ENCODE measurements at regions not wholly inside any gene's neighbourhood (a gene's known extent, or its start where the extent isn't known, plus 50 kb on each side); places are given as distances from the start of the nearest gene placed in this dataset.

- Histone ChIP-seq H3K4me3 (no peak overlapping the region), H3K27ac (no peak overlapping the region)
- no peak for DNase-seq (ENCODE audit: low spot score)
- no peak for TF ChIP-seq CTCF (IDR thresholded peaks at IDR 0.05)
Measured at GRCh38 chr5:93331241-93331640, 249.8 kb downstream of the NR2F1-AS1 start.

DNA sequence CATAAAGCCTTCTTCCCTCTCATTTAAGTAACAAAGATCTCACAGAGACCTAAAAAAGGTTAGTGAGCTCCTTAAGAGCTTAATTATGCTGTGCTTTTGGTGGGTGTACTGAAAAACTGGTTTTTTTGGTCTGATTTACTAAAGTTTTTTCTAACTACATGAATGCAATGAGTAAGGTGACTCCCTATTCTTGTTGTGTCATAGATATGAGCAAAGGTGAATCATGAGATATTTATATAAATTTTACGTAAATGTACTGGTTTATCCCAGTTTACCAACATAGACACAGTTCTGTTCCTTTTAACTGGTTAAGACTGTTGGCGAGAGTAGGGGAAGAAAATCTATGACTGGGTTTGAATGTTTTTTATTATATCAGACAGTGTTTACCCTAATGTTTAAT is 250.5 kb downstream of the NR2F1-AS1 start:
- Histone ChIP-seq H3K4me3 (no peak overlapping the region), H3K27ac (no peak overlapping the region)
- TF ChIP-seq CTCF (IDR thresholded peaks at IDR 0.05): no peak
- no peak for DNase-seq (ENCODE audit: low spot score)

DNA sequence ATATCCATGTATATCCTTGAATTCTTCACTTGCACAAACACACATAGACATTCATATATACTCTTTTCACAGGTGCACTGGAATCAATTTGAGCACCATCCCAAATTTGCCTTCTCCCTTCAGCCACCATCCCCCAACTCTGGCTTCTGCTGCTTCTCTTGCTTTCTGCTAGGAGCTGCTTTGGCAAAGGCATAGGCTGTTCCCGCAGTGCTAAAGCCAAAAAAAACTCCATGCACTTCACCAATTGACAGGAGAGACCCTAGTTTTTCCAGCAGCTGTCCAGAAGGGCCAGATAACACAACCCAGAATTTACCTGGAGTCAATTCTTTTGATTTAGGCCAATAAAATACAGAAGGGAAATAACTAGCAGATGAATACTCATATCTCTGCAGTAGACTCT is 251.3 kb downstream of the NR2F1-AS1 start:
- Histone ChIP-seq H3K27ac (no peak overlapping the region), H3K4me3 (no peak overlapping the region)
- DNase-seq (ENCODE audit: low spot score): no peak
- TF ChIP-seq CTCF (IDR thresholded peaks at IDR 0.05): no peak

DNA sequence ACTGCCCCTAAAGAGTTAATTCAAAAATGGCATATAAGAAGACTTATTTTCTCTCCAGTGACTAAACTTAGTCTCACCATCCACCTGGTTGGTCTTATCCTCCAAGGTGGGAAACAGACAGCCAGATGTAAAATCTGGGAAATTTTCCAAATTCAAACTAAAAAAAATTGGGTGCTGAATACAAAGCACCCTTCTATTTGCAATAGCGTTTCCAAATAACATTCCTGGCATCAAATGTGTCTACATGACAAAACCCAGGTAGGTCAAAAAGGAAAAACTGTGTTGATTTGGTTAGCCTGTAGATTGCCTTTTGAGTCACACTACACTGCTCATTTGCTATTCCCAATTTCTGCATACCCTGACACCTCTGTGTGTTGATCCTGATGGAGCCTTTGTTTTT is 252.2 kb downstream of the NR2F1-AS1 start:
- no peak for TF ChIP-seq CTCF (IDR thresholded peaks at IDR 0.05)
- DNase-seq (ENCODE audit: low spot score): no peak
- no peak overlapping the region for H3K4me3 ChIP-seq
- no peak overlapping the region for H3K27ac ChIP-seq

GRCh38 chr5:93327605-93328004 is 253.4 kb downstream of the NR2F1-AS1 start:
- Histone ChIP-seq H3K27ac (no peak overlapping the region), H3K4me3 (no peak overlapping the region)
- DNase-seq (ENCODE audit: low spot score): no peak
- TF ChIP-seq CTCF (IDR thresholded peaks at IDR 0.05): no peak

GRCh38 chr5:93325946-93326345 is 255.1 kb downstream of the NR2F1-AS1 start:
- no peak for TF ChIP-seq CTCF (IDR thresholded peaks at IDR 0.05)
- H3K4me3 ChIP-seq: no peak overlapping the region
- H3K27ac ChIP-seq: no peak overlapping the region
- no peak for DNase-seq (ENCODE audit: low spot score)

DNA sequence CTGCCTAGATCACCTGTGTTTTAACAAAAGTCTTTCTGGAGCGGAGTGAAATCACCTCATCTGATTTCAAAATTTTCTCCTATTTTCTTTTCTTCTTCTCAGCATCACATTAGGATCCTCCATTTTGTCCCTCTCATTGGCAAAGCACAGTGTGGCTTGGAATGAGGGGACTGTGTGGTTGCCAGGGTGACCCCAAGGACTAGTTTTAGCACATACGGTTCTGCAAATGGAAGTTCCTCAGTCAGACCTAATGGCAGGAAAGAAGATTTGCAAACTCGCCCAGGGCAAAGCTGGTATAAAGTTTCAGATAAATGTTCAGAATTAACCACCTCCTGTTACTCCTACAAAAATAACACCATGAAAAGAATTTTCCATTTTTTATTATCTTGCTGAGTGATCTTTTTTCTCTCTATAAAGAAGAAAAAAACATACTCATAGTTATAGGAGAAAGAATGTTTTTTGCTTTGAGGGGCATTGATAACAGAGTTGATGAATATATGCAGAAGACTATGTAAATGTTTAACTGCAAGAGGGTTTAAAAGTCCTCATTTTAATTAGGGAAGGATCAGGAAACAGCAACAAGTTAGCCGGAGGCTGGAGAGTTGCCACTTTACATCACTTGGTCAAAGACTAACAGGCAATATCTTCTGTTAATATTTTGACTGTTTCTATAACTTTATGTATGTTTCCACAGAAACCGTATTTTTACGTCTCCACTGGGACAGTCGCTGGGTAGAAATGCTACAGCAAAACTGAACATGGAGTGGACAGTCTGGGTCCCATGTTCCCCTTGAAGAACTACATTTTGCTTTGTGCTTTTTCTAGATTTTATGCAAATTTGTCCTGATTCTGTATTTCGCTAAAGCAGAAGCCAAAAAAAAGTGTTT is 257.8 kb downstream of the NR2F1-AS1 start:
- no peak for DNase-seq (ENCODE audit: low spot score)
- Histone ChIP-seq H3K27ac (no peak overlapping the region), H3K4me3 (no peak overlapping the region)
- no peak for TF ChIP-seq CTCF (IDR thresholded peaks at IDR 0.05)
